Activated CD4-positive, alpha-beta T cell treated with anti-CD3 and anti-CD28 coated beads, Interleukin-2, amount 50 U/mL, for 48 hours (primary cell): ENCODE measurements at regions not wholly inside any gene's neighbourhood (a gene's known extent, or its start where the extent isn't known, plus 50 kb on each side); places are given as distances from the start of the nearest gene placed in this dataset.
A peak's percentile ranks its signal among the peaks of the same experiment; 100 is the strongest.
"Not testable (repeated sequence)": the region's sequence is repeated elsewhere in the genome, so short reads cannot be mapped to it uniquely, and the experiment has no call there.

Experiments used
- DNase-seq, 2 experiments: peaks; one replicate each; pipeline ENCODE4 v3.0.0-alpha.2; 2020

- DNase-seq = no peak
Observed at GRCh38 chr14:88985654-88986053, 161.2 kb downstream of the TTC8 start.

GRCh38 chr14:88986146-88986841 lies 161.8 kb downstream of the TTC8 start:
- DNase-seq = no peak

- DNase-seq = not testable (repeated sequence)
Observed at GRCh38 chr14:88986908-88987307, 162.5 kb downstream of the TTC8 start.

GRCh38 chr14:88987516-88987915 lies 163.1 kb downstream of the TTC8 start:
- DNase-seq = no peak

DNA sequence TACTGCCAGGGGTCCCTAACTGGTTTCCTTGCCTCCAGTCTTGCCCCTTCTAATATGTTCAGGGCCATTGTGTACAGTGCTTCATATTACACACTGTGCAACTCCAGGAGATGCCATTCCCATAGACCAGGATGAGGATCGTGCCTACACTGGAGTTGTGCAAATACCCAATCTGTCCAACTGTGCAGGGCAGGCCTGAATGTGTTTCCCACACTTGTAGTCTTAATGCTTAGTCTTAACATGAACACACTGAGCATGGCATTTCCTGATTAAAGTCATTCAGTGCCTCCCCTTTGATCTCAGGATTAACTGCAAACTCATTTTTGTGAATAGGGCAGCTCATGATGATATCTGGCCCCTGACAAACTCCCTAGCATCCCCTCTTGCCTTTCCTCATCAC lies 165.5 kb downstream of the TTC8 start:
- no peak for DNase-seq

DNA sequence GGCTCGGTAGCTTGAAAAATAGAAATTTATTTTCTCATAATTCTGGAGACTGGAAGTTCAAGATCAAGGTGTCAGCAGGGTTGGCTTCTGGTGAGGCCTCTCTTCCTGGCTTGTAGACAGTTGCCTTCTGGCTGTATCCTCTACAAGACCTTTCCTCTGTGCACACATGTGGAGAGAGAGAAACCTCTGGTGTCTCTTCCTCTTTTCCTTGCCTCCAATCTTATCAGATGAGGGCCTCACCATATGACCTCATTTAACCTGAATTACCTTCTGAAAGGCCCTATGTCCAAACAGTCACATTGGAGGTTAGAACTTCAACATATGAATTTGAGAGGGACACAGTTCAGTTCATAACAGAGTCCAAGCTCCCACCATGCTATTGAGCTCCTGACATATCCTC lies 166.4 kb downstream of the TTC8 start:
- DNase-seq = no peak

DNA sequence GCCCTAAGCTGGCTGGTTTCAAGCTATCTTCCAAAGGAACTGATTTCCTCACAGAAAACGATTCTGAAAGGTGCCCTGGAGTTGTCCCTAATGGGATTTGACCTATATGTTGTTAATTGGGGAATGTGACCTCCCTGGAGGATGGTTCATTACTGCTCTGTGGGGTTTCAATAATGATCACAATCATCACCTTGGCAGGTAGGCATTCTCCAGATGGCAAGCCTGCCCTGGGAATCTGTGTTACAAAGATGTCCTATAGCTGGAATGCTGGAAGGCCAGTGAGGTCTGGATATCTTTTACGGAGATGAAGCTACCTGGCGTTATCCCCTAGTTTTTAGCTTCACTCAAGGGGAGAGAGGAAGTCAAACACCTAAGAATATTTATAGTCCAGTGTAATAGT lies 167.6 kb downstream of the TTC8 start:
- DNase-seq = no peak

DNA sequence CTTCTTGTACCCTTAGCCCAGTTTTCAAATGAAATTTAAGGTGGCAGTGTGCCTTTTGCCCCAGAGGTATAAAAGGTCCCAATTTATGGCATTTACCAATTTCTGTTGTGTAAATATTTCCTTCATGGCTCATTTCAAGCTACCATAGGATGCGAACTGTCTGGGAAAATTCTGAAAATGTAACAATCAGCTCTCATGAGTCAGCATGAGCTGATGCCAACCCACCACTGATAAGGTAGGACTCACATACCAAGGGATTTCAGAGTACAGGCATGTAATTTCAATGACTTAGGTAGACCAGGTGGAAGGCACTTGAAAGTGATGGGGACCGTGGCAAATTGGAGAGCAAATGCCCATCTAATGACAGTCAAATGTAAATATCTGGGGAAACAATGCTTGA lies 169.5 kb downstream of the TTC8 start:
- DNase-seq = no peak

DNA sequence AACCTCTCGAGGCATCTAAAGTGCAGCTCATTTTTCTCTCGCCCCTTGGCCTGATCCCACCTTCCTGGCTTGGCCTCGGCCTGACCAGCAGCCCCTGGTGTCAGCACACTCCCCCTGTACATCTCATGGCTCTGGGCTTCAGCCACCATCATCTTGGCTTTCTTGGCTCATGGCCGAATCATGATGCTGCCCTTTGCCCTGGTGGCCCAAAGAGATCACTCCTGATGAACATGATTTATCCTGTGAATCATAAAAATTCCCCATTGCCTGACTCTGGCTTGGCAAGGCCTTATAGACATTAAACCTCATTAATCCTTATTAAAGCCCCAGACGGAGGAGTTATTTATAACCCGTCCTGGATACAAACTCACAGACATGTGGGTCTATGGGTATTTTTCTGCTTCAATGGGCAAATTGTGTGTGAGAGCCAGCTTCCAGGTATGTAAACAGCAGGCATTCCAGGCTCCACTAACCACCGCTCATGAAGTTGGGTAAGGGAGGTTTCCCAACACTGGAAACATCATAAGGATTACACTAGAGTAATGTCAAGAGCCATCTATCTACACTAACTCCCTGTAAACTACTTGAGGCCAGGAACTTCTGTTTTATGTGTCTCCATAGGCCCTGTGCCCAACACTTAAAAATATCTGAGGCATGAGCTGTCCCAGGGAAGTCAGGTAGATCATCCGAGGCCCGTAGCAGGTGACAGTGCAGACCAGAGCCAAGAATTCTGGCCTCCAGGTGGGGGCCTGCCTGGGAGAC lies 171.2 kb downstream of the TTC8 start:
- no peak for DNase-seq

GRCh38 chr14:88998027-88998426 lies 173.6 kb downstream of the TTC8 start:
- no peak for DNase-seq

- no peak for DNase-seq
Observed at GRCh38 chr14:88999137-88999536, 174.7 kb downstream of the TTC8 start.

- DNase-seq = peak; percentile 19 to 36
Observed at GRCh38 chr14:89000007-89000942, 175.8 kb downstream of the TTC8 start.

DNA sequence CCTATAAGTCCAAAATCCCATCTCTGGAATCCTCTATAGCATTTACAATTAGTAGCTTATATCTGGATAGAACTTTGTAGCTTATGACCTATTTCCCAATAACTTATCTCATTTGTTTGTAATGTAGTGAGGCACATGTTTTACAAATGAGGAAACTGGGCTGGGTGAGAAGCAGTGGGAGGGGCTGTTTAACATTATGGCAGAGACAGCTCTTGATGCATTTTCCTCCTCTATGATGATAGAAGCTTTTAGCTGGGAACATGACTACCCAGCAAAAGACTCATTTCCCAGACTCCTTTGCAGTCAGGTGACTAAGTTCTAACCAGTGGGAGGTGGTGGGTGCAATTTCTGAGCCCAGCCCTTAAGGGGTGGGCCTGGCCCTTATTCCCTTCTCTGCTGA lies 179.7 kb downstream of the TTC8 start:
- DNase-seq = no peak

DNA sequence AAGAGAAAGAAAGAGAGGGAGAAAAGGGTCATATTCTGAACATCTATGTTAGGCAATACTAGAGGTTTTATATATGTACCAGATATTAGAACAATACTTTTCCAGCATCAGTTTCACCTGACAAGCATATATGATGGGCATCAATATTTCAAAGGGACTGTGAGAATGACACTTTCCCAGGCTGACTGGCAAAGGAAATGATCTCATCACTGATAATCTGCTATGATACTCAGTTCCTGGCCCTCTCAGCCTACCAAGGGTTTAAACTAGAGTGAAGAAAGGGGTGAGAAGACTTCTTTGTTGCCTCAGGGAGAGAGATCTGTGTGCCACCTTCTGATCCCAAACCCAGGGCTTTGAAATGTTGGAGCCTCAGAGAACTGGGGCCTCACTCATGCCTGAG lies 183.5 kb downstream of the TTC8 start:
- DNase-seq = no peak

DNA sequence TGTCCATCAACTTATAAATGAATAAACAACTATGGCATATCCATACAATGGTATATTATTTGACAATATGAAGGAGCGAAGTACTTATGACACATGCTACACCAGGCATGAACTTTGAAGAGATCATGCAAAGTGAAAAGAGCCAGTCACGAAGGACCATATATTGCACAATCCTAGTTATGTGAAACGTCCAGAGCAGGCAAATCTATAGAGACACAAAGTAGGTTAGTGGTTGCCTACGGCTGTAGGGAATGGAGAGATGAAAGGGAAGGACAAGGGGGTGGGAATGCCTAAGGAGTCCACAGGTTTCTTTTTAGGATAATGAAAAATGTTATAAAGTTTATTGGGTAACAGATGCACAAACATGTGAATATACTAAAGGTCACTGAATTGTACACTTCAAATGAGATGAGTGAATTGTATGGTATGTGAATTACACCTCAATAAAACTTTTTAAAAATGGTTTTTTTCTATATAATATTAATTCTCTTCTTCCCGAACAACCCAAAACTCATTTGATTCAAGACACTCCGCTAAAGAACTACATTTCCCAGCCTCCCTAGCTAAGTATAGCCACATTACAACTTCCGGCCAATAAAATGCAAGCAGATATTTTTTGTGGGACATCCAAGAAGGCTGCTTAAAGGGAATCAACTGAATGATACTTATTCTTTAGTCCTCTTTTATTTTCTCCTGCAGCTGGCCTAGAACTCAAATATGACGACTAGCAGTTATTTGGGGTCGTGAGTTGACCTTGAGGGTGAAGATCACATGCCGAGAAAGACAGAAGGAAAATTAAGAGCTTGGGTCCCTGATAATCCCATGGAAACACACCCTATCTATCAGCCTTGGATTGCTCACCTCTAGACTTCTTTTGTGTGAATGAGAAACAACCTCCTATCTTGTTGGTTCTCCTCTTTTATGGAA lies 187.2 kb downstream of the TTC8 start:
- DNase-seq = no peak

- no peak for DNase-seq
Observed at GRCh38 chr14:89012282-89013097, 188.0 kb downstream of the TTC8 start.

GRCh38 chr14:89013098-89013504 lies 188.7 kb downstream of the TTC8 start:
- DNase-seq = peak; percentile 15 to 23

GRCh38 chr14:89013698-89014568 lies 189.5 kb downstream of the TTC8 start:
- DNase-seq = no peak

DNA sequence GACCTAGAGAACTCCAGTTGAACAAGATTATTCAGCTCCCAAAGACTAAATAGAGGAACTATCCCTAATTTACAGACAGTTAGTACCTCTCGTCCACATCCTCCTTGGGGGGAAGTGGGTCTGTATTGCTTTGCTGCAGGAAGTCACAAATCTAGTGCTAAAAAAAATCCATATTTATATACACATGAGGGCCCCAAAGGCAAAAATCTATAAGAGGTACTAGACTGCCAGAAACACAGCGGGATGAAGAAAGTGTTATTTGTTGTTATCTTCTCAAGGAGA lies 190.1 kb downstream of the TTC8 start:
- no peak for DNase-seq

- DNase-seq = no peak
Observed at GRCh38 chr14:89015016-89015415, 190.6 kb downstream of the TTC8 start.

- no peak for DNase-seq
Observed at GRCh38 chr14:89017417-89017816, 193.0 kb downstream of the TTC8 start.
